ENCODE measurements at regions not wholly inside any gene's neighbourhood (a gene's known extent, or its start where the extent isn't known, plus 50 kb on each side); places are given as distances from the start of the nearest gene placed in this dataset.
"Not testable (repeated sequence)": the region's sequence is repeated elsewhere in the genome, so short reads cannot be mapped to it uniquely, and the experiment has no call there.

DNA sequence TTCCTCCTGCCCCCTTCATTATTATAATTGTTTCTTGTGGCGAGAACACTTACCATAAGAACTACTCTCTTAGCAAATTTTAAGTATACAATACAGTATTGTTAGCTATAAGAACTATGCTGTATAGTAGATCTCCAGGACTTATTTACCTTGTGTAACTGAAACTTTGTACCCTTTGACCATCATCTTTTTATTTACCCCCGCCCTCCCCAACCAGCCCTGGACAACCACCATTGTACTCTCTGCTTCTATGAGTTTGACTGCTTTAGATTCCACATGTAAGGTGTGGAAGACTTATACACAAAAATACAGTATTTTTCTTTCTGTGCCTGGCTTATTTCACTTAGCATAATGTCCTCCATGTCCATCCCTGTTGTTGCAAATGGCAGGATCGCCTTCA, 161.1 kb downstream of the PHF8 start:
- 58 to 93% methylated on average over 3 of the region's 3 CpGs for WGBS, 2 donors
- no peak overlapping the region for H3K4me3 ChIP-seq (ENCODE audit: low read depth, poor library complexity, severe bottlenecking)
- TF ChIP-seq, protein P1, sequence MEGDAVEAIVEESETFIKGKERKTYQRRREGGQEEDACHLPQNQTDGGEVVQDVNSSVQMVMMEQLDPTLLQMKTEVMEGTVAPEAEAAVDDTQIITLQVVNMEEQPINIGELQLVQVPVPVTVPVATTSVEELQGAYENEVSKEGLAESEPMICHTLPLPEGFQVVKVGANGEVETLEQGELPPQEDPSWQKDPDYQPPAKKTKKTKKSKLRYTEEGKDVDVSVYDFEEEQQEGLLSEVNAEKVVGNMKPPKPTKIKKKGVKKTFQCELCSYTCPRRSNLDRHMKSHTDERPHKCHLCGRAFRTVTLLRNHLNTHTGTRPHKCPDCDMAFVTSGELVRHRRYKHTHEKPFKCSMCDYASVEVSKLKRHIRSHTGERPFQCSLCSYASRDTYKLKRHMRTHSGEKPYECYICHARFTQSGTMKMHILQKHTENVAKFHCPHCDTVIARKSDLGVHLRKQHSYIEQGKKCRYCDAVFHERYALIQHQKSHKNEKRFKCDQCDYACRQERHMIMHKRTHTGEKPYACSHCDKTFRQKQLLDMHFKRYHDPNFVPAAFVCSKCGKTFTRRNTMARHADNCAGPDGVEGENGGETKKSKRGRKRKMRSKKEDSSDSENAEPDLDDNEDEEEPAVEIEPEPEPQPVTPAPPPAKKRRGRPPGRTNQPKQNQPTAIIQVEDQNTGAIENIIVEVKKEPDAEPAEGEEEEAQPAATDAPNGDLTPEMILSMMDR (IDR thresholded peaks at IDR 0.05) = no peak
- TF ChIP-seq POLR2A (IDR thresholded peaks at IDR 0.05) = no peak
- DNase-seq (ENCODE audit: low spot score in 2 of 2) = no peak
- intact Hi-C loops (cut with DNase I; ENCODE audit: low total_unique reads) = no loop called here

DNA sequence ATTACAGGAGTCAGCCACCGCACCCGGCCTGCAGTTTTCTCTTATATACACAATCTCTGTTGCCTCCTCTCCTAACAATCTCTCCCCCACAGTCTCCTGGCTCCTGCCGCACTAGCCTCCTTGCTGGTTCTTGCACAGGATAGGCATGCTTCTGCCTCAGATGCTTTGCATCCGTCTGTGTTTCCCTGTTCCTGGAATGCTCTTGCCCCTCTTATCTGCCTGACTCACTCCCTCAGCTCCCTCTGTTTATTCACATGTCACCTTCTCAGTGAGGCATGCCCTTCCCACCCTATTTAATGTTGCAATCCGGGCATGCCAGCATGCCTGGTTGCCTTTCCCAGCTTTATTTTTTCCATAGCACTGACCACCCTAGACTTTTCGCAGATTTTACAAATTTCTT, 161.9 kb downstream of the PHF8 start:
- 65 to 68% methylated on average over 6 of the region's 6 CpGs for WGBS, 2 donors
- no peak for DNase-seq (ENCODE audit: low spot score in 2 of 2)
- H3K4me3 ChIP-seq (ENCODE audit: low read depth, poor library complexity, severe bottlenecking) = no peak overlapping the region
- intact Hi-C loops (cut with DNase I; ENCODE audit: low total_unique reads) = no loop called here
- TF ChIP-seq, protein P1 (IDR thresholded peaks at IDR 0.05) = no peak
- no peak for TF ChIP-seq POLR2A (IDR thresholded peaks at IDR 0.05)

DNA sequence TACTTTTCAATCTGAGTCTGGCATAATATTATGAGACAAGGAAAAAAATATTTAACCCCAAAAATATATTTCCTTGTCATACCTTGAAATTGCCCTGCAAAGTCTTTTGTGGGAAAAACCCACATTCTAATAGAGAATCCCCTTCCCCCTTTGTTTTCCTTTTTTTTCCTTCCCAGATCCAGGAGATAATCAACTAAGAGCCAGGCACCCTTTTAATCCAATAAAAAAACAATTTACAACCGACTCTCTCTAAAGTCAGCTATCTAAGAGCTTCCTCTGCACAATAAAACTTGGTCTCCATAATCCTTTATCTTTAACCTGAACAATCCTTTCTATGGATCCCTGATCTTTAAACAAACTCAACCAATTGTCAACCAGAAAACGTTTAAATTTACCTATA, 163.5 kb downstream of the PHF8 start:
- intact Hi-C loops (cut with DNase I; ENCODE audit: low total_unique reads); H3K4me3 ChIP-seq (ENCODE audit: low read depth, poor library complexity, severe bottlenecking); DNase-seq (ENCODE audit: low spot score in 2 of 2): not testable (repeated sequence)
- 37 to 38% methylated on average over 2 of the region's 2 CpGs for WGBS, 2 donors

DNA sequence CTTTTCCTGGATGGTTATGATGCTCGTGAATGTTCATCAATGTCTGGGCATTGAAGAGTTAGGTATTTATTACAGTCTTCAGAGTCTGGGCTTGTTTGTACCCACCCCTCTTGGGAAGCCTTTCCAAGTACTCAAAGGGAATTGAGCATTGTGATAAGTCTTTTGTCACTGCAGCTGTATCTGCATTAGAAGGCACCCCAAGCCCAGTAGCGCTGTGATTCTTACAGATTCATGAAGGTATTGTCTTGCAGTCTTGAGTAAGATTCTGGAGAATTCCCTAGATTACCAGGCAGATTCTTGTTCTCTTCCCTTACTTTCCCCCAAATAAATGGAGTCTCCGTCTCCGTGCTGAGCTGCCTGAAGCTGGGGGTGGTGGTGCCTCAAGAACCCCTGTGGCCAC, 173.4 kb upstream of the HUWE1 start:
- H3K4me3 ChIP-seq (ENCODE audit: low read depth, poor library complexity, severe bottlenecking) = no peak overlapping the region
- TF ChIP-seq POLR2A (IDR thresholded peaks at IDR 0.05) = no peak
- TF ChIP-seq, protein P1 (IDR thresholded peaks at IDR 0.05) = no peak
- intact Hi-C loops (cut with DNase I; ENCODE audit: low total_unique reads) = no loop called here
- DNase-seq (ENCODE audit: low spot score in 2 of 2) = no peak
- 89 to 92% methylated on average over 4 of the region's 4 CpGs for WGBS, 2 donors

DNA sequence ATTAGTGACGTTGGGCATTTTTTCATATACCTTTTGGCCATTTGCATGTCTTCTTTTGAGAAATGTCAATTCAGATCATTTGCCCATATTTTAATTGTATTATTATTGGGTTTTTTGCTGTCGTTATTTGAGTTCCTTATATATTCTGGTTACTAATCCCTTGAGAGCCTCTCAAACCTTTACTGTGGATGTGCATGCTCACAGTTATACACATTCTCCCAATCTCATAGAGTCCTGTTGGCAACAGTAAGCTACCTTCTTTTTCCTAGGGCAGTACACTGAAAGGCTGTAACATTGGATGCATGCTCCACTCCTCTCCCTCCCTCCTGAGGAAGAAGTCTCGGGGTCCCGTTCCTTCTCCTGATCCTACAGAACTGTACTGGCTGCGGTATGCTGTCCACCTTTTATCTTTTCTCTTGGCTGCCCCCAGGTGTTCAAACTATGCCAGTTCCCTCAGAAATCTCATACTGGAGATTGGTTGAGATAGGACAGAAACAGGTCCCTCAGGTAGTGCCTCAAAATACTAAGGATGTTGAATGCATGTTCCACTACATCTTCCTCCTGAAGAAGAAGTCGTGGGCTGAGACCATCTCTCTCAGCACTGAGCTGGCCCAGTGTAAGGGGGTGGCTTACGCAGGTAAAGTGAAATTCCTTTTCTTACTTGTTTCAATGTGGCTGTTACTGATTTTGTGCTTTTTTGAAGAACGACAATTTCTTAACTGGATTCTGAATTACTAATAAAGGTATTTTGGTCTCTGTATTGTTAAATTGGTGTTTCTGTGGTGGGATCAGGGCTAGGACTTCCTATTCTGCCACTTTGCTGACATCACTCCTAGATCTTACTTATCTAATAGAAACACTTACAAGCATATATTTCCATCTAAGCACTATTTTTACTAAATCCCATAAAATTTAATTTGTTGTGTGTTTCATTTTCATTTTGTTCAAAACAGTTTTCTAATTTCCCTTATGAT, 145.4 kb upstream of the HUWE1 start:
- peak in 1 of 2 donors; percentile 65 for DNase-seq (ENCODE audit: low spot score in 2 of 2)
- 36 to 47% methylated on average over 8 of the region's 8 CpGs for WGBS, 2 donors
- TF ChIP-seq, protein P1 (IDR thresholded peaks at IDR 0.05) = no peak
- intact Hi-C loops (cut with DNase I; ENCODE audit: low total_unique reads) = no loop called here
- H3K4me3 ChIP-seq (ENCODE audit: low read depth, poor library complexity, severe bottlenecking) = no peak overlapping the region

DNA sequence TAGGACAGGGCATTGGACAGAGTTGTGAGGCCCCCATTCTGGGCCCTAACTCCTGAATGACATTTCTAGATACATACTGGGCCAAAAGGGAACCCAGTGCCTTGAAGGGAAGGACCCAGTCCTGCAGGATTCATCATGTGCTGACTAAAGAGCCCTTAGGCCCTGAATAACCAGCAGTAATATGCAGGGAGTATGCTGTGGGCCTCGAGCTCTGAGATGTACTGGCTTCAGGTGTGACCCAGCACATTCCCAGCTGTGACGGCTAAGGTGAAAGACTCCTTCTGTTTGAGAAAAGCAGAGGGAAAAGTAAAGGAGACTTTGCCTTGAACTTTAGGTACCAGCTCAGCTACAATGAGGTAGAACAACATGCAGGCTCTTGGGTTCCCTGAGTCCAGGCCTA, 138.2 kb upstream of the HUWE1 start:
- no peak for DNase-seq (ENCODE audit: low spot score in 2 of 2)

DNA sequence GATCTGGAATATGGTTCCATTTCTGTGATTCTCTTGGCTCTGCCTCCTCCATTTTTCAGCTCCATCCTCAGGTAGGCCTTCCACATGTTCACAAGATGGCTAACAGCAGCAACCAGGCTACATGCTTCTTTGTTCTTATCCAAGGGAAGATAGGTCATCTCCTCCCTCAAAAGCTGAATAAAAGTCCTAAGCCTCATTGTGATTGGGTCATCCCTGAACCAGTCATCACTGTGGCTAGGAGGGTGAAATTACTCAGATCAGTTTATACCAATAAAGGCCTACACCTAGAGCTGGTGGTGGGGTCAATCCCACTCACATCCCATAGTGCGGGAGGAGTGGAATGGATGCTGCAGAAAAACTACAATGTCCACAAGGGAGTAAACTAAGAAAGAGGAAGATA, 131.6 kb upstream of the HUWE1 start:
- WGBS, 2 donors = 95 to 100% methylated on average over 1 of the region's 1 CpG
- H3K4me3 ChIP-seq (ENCODE audit: low read depth, poor library complexity, severe bottlenecking); DNase-seq (ENCODE audit: low spot score in 2 of 2); intact Hi-C loops (cut with DNase I; ENCODE audit: low total_unique reads): not testable (repeated sequence)

More for the DNA sequence above, 138.2 kb upstream of the HUWE1 start:
- no peak overlapping the region for H3K4me3 ChIP-seq (ENCODE audit: low read depth, poor library complexity, severe bottlenecking)
- intact Hi-C loops (cut with DNase I; ENCODE audit: low total_unique reads) = no loop called here
- TF ChIP-seq, protein P1 (IDR thresholded peaks at IDR 0.05) = no peak
- TF ChIP-seq POLR2A (IDR thresholded peaks at IDR 0.05) = no peak
- WGBS, 2 donors = 57 to 66% methylated on average over 2 of the region's 2 CpGs

Data from lower leg skin (tissue), 4 donors.